Liver (tissue), 8 donors: ENCODE measurements at regions not wholly inside any gene's neighbourhood (a gene's known extent, or its start where the extent isn't known, plus 50 kb on each side); places are given as distances from the start of the nearest gene placed in this dataset.

ENCODE experiments used
- DNase-seq: peaks from one replicate; pipeline ENCODE4 v3.0.0-alpha.2; 2017; ENCODE audit warnings: low spot score
- H3K27ac ChIP-seq, 2 donors: one replicate each; pipeline ENCODE4 v1.7.0; 2013; ENCODE audit warnings: inconsistent platforms in 2 of 2, low read length in 2 of 2, control low read depth in 1 of 2, low read depth in 1 of 2, mild to moderate bottlenecking in 1 of 2
- H3K27me3 ChIP-seq, 4 donors: one replicate each; pipeline versions ENCODE4 v1.6.1 to v1.7.0; 2013; ENCODE audit warnings: low read length in 3 of 4, inconsistent platforms in 1 of 4, mild to moderate bottlenecking in 1 of 4, moderate library complexity in 1 of 4; ENCODE audit not compliant: control insufficient read depth in 4 of 4, insufficient read depth in 4 of 4
- H3K36me3 ChIP-seq, 4 donors: one replicate each; pipeline versions ENCODE4 v1.6.1 to v1.7.0; 2013; ENCODE audit warnings: low read length in 3 of 4, mild to moderate bottlenecking in 3 of 4, low read depth in 1 of 4, moderate library complexity in 1 of 4; ENCODE audit not compliant: control insufficient read depth in 4 of 4, insufficient read depth in 3 of 4
- H3K4me1 ChIP-seq, 4 donors: one replicate each; pipeline versions ENCODE4 v1.6.1 to v1.7.0; 2013; ENCODE audit warnings: low read length in 3 of 4, mild to moderate bottlenecking in 3 of 4, moderate library complexity in 1 of 4; ENCODE audit not compliant: control insufficient read depth in 4 of 4, insufficient read depth in 4 of 4
- H3K4me3 ChIP-seq, 3 donors: one replicate each; pipeline versions ENCODE4 v1.6.1 to v1.7.0; 2013; ENCODE audit warnings: low read length in 3 of 3, control low read depth in 1 of 3, low read depth in 1 of 3, mild to moderate bottlenecking in 1 of 3
- H3K9ac ChIP-seq, 2 donors: one replicate each; pipeline ENCODE4 v1.7.0; 2013; ENCODE audit warnings: low read length in 2 of 2, mild to moderate bottlenecking in 2 of 2, moderate library complexity in 2 of 2, control low read depth in 1 of 2, low read depth in 1 of 2
- H3K9me3 ChIP-seq, 4 donors: one replicate each; pipeline versions ENCODE4 v1.6.1 to v1.7.0; 2013; ENCODE audit warnings: low read length in 3 of 4; ENCODE audit not compliant: control insufficient read depth in 4 of 4
- ATF3 ChIP-seq: IDR thresholded peaks from 2 replicates; pipeline ENCODE4 v1.6.1; 2016; ENCODE audit warnings: antibody characterized with exemption
- CTCF ChIP-seq: fragments of 150-350 bp; IDR thresholded peaks from 2 replicates; pipeline ENCODE4 v1.5.1; 2017; ENCODE audit warnings: improper control_type of control experiment, low read depth, low read length; ENCODE audit not compliant: missing input control
- EGR1 ChIP-seq, 2 donors: IDR thresholded peaks; 2 replicates each; pipeline ENCODE4 v1.6.1; 2016 to 2018; ENCODE audit warnings: antibody characterized with exemption in 2 of 2, low read depth in 2 of 2
- FOXA1 ChIP-seq: IDR thresholded peaks from 2 replicates; pipeline ENCODE4 v1.6.1; 2016; ENCODE audit warnings: antibody characterized with exemption
- FOXA2 ChIP-seq: IDR thresholded peaks from 2 replicates; pipeline ENCODE4 v1.6.1; 2016; ENCODE audit warnings: antibody characterized with exemption
- HNF4A ChIP-seq, 2 donors: conservative IDR thresholded peaks; 2 replicates each; pipeline ENCODE4 v1.6.1; 2016; ENCODE audit warnings: antibody characterized with exemption in 2 of 2, mild to moderate bottlenecking in 2 of 2
- HNF4G ChIP-seq: IDR thresholded peaks from 2 replicates; pipeline ENCODE4 v1.6.1; 2016; ENCODE audit warnings: antibody characterized with exemption
- JUND ChIP-seq, 2 donors: IDR thresholded peaks; 2 replicates each; pipeline ENCODE4 v1.6.1; 2016; ENCODE audit warnings: antibody characterized with exemption in 2 of 2
- MAX ChIP-seq: IDR thresholded peaks from 2 replicates; pipeline ENCODE4 v1.6.1; 2016; ENCODE audit warnings: antibody characterized with exemption
- NR2F2 ChIP-seq: IDR thresholded peaks from 2 replicates; pipeline ENCODE4 v1.6.1; 2016; ENCODE audit warnings: antibody characterized with exemption
- REST ChIP-seq: IDR thresholded peaks from 2 replicates; pipeline ENCODE4 v1.6.1; 2016; ENCODE audit warnings: antibody characterized with exemption, mild to moderate bottlenecking
- TAF1 ChIP-seq: conservative IDR thresholded peaks from 2 replicates; pipeline ENCODE4 v1.6.1; 2016; ENCODE audit warnings: antibody characterized with exemption, mild to moderate bottlenecking
- YY1 ChIP-seq: IDR thresholded peaks from 2 replicates; pipeline ENCODE4 v1.6.1; 2016; ENCODE audit warnings: antibody characterized with exemption, mild to moderate bottlenecking
- ZBTB33 ChIP-seq: IDR thresholded peaks from 2 replicates; pipeline ENCODE4 v1.6.1; 2016; ENCODE audit warnings: antibody characterized with exemption
- WGBS: extraction: QIAGEN DNeasy Blood & Tissue Kit; methylation state at CpG from one replicate; pipeline ENCODE4 v1.1.7; 2013; 5-methylcytosine and 5-hydroxymethylcytosine counted together
- donor health status: healthy.
- donor health status: healthy.
- donor health status: healthy.
- donor health status: healthy.
- donor health status: healthy.

GRCh38 chr7:119392-120163, 72.8 kb upstream of the FAM20C start:
- DNase-seq: peak; percentile 33
- no peak overlapping the region for H3K4me3 ChIP-seq
- TF ChIP-seq HNF4A (conservative IDR thresholded peaks at IDR 0.05) (no peak), CTCF (no peak), ATF3 (no peak), FOXA1 (no peak), FOXA2 (no peak), ZBTB33 (no peak), TAF1 (no peak), HNF4G (no peak), EGR1 (IDR thresholded peaks at IDR 0.05; ENCODE audit: low read depth in 2 of 2) (no peak), YY1 (no peak), NR2F2 (no peak), JUND (IDR thresholded peaks at IDR 0.05) (no peak), MAX (no peak), REST (no peak)
- no peaks in the 10 kb centered on the region for H3K27me3 ChIP-seq
- H3K36me3 ChIP-seq: no peaks in the 10 kb centered on the region
- H3K4me1 ChIP-seq: peaks cover 0 to 18% (median 6%) of the 10 kb centered on the region in 4 donors
- H3K9me3 ChIP-seq: no peaks in the 10 kb centered on the region
- H3K9ac ChIP-seq: no peak overlapping the region
- peak overlapping the region; percentile 46 to 62 for H3K27ac ChIP-seq
- WGBS: 67% methylated on average over 27 of the region's 27 CpGs
